HCT116 (cell line): ENCODE measurements at regions not wholly inside any gene's neighbourhood (a gene's known extent, or its start where the extent isn't known, plus 50 kb on each side); places are given as distances from the start of the nearest gene placed in this dataset.

Source experiments
- ATAC-seq: fragments of 200-7000 bp; cut with Tn5 transposase; 2 replicates; pipeline ENCODE4 v1.9.1; 2020; ENCODE audit warnings: mild to moderate bottlenecking, moderate library complexity
- BruUV-seq: library from RNA; stranded (reverse); fragments of 400-500 nt; replicated peaks from 2 replicates; lab custom pipeline; 2021; lab: Mats Ljungman, UMichigan
- CTCF ChIA-PET: fragments of 300-600 bp; sonication (Branson Sonifier 250); formaldehyde crosslinking; loops from one replicate; lab custom pipeline; 2021; ENCODE audit warnings: antibody characterized with exemption; lab: Charles Lee
- POLR2A ChIA-PET: fragments of 300-600, 350-600 bp; sonication (Branson Sonifier 250); formaldehyde crosslinking; loops from one replicate; lab custom pipeline; 2021; ENCODE audit warnings: antibody characterized with exemption; lab: Charles Lee
- RAD21 ChIA-PET, 2 experiments: fragments of 300-600 bp; sonication (Branson Sonifier 250); formaldehyde crosslinking; loops; one replicate each; lab custom pipeline; 2023; ENCODE audit warnings: low total read pairs in 2 of 2; ENCODE audit not compliant: uncharacterized antibody in 2 of 2, unreplicated experiment in 2 of 2, low non-redundant PET in 1 of 2; lab: Charles Lee
- DNase-seq: peaks from one replicate; pipeline ENCODE4 v3.0.0-alpha.2; 2010; ENCODE audit warnings: low read depth, low spot score
- H2AFZ ChIP-seq: fragments of 200-600 bp; shearing (Covaris generic), sonication (generic); 2 replicates; pipeline ENCODE4 v1.6.1; 2017; ENCODE audit warnings: low read depth, mixed run types, mixed read lengths, antibody characterized with exemption, low read length; ENCODE audit not compliant: poor library complexity, severe bottlenecking
- H3K27ac ChIP-seq: 2 replicates; pipeline ENCODE4 v1.5.1; 2012; ENCODE audit warnings: low read depth, low read length
- H3K27me3 ChIP-seq: fragments of 200-600 bp; sonication (generic); 2 replicates; pipeline ENCODE4 v1.6.1; 2016; ENCODE audit warnings: mixed run types, low read length, mixed read lengths; ENCODE audit not compliant: insufficient read depth
- H3K36me3 ChIP-seq, 2 experiments: fragments of 200-500 bp in 1 of 2; fragments of 200-600 bp in 1 of 2; sonication (Bioruptor generic) in 1 of 2; sonication (generic) in 1 of 2; 2 replicates each; pipeline versions ENCODE4 v1.5.1 to v1.6.1; 2014 to 2016; ENCODE audit warnings: low read length in 2 of 2, inconsistent platforms in 1 of 2, mixed read lengths in 1 of 2, mixed run types in 1 of 2; ENCODE audit not compliant: insufficient read depth in 2 of 2, control insufficient read depth in 1 of 2
- H3K4me1 ChIP-seq, 2 experiments: fragments of 200-600 bp in 1 of 2; sonication (generic) in 1 of 2; 2 replicates each; pipeline versions ENCODE4 v1.5.1 to v1.6.1; 2012 to 2017; ENCODE audit warnings: low read length in 2 of 2, inconsistent platforms in 1 of 2, mild to moderate bottlenecking in 1 of 2, mixed read lengths in 1 of 2, mixed run types in 1 of 2, moderate library complexity in 1 of 2; ENCODE audit not compliant: insufficient read depth in 2 of 2, control insufficient read depth in 1 of 2
- H3K4me2 ChIP-seq: fragments of 200-600 bp; sonication (generic); 2 replicates; pipeline ENCODE4 v1.6.1; 2017; ENCODE audit warnings: mixed run types, low read length, mixed read lengths
- H3K4me3 ChIP-seq, 2 experiments: fragments of 200-600 bp in 1 of 2; sonication (generic) in 1 of 2; replicated peaks in 1 of 2; 2 replicates each; pipeline ENCODE4 v1.5.1; 2011 to 2016; ENCODE audit warnings: low read length in 2 of 2, control low read depth in 1 of 2, low read depth in 1 of 2, mild to moderate bottlenecking in 1 of 2, mixed read lengths in 1 of 2, mixed run types in 1 of 2
- H3K79me2 ChIP-seq: fragments of 200-600 bp; sonication (generic); 2 replicates; pipeline ENCODE4 v1.6.1; 2017; ENCODE audit warnings: mild to moderate bottlenecking, mixed run types, low read length, moderate library complexity, mixed read lengths; ENCODE audit not compliant: insufficient read depth
- H3K9ac ChIP-seq: fragments of 200-600 bp; sonication (generic); 2 replicates; pipeline ENCODE4 v1.6.1; 2016; ENCODE audit warnings: low read length, mixed read lengths
- H3K9me2 ChIP-seq: fragments of 200-600 bp; sonication (generic), shearing (Covaris generic); 2 replicates; pipeline ENCODE4 v1.6.1; 2017; ENCODE audit warnings: mixed run types, mild to moderate bottlenecking, moderate library complexity; ENCODE audit not compliant: insufficient read depth
- H3K9me3 ChIP-seq, 2 experiments: fragments of 200-500 bp in 1 of 2; fragments of 200-600 bp in 1 of 2; sonication (Bioruptor generic) in 1 of 2; sonication (generic) in 1 of 2; 2 replicates each; pipeline ENCODE4 v1.6.1; 2014 to 2017; ENCODE audit warnings: low read length in 2 of 2, mixed read lengths in 2 of 2, inconsistent platforms in 1 of 2, low read depth in 1 of 2, mild to moderate bottlenecking in 1 of 2, mixed run types in 1 of 2, moderate library complexity in 1 of 2; ENCODE audit not compliant: control insufficient read depth in 1 of 2, insufficient read depth in 1 of 2
- H4K20me1 ChIP-seq: fragments of 200-600 bp; sonication (generic), shearing (Covaris generic); 2 replicates; pipeline ENCODE4 v1.6.1; 2017; ENCODE audit warnings: mixed run types, mild to moderate bottlenecking, moderate library complexity; ENCODE audit not compliant: insufficient read depth
- CBX3 ChIP-seq: IDR thresholded peaks from 2 replicates; pipeline ENCODE4 v1.6.1; 2012; ENCODE audit warnings: low read depth
- EGR1 ChIP-seq: IDR thresholded peaks from 2 replicates; pipeline ENCODE4 v1.6.1; 2012; ENCODE audit warnings: low read depth
- ELF1 ChIP-seq: IDR thresholded peaks from 2 replicates; pipeline ENCODE4 v1.6.1; 2012; ENCODE audit warnings: low read depth, borderline replicate concordance
- EZH2phosphoT487 ChIP-seq: fragments of 200-600 bp; IDR thresholded peaks from 2 replicates; pipeline ENCODE4 v1.6.1; 2018; ENCODE audit warnings: antibody characterized with exemption, borderline replicate concordance
- FOSL1 ChIP-seq: IDR thresholded peaks from 2 replicates; pipeline ENCODE4 v1.6.1; 2012; ENCODE audit warnings: low read depth
- JUND ChIP-seq: IDR thresholded peaks from 2 replicates; pipeline ENCODE4 v1.6.1; 2012
- MAX ChIP-seq: IDR thresholded peaks from 2 replicates; pipeline ENCODE4 v1.6.1; 2012
- POLR2A ChIP-seq: IDR thresholded peaks from 2 replicates; pipeline ENCODE4 v1.7.0; 2011; ENCODE audit warnings: borderline replicate concordance; ENCODE audit not compliant: insufficient read depth, insufficient read length; ENCODE audit errors: extremely low read depth
- POLR2AphosphoS5 ChIP-seq: IDR thresholded peaks from 2 replicates; pipeline ENCODE4 v1.6.1; 2011; ENCODE audit warnings: mild to moderate bottlenecking, low read depth, low read length, moderate library complexity
- RAD21 ChIP-seq: IDR thresholded peaks from 2 replicates; pipeline ENCODE4 v1.6.1; 2012; ENCODE audit warnings: low read depth, mild to moderate bottlenecking
- SRF ChIP-seq: IDR thresholded peaks from 2 replicates; pipeline ENCODE4 v1.6.1; 2012; ENCODE audit warnings: low read depth
- ZFX ChIP-seq: fragments of 450-650 bp; IDR thresholded peaks from 2 replicates; pipeline ENCODE4 v1.6.1; 2017
- ZNF274 ChIP-seq: fragments of 200-500 bp; sonication (Bioruptor generic); IDR thresholded peaks from 2 replicates; pipeline ENCODE4 v1.6.1; 2014; ENCODE audit warnings: mild to moderate bottlenecking, low read depth, low read length, inconsistent platforms
- intact Hi-C: fragments of 100-400 bp; cut with micrococcal nuclease; formaldehyde crosslinking; loops from 2 replicates; pipeline ENCODE4 v1.10.0; 2022
- TF ChIP-seq, protein P1 (sequence below): IDR thresholded peaks from 2 replicates; pipeline ENCODE4 v1.6.1; 2011; ENCODE audit warnings: mild to moderate bottlenecking, low read length, moderate library complexity; ENCODE audit not compliant: insufficient replicate concordance; ENCODE audit errors: extremely low read depth
- TF ChIP-seq, protein P2 (sequence below): IDR thresholded peaks from 2 replicates; pipeline ENCODE4 v1.6.1; 2012
- TF ChIP-seq, protein P3 (sequence below), 3 experiments: fragments of 200-600 bp in 1 of 3; sonication (generic) in 1 of 3; IDR thresholded peaks in 2 of 3; conservative IDR thresholded peaks in 1 of 3; 2 replicates each; pipeline ENCODE4 v1.5.1; 2012 to 2017; ENCODE audit warnings: low read depth in 2 of 3, low read length in 2 of 3, antibody characterized with exemption in 1 of 3, borderline replicate concordance in 1 of 3, control low read depth in 1 of 3, mild to moderate bottlenecking in 1 of 3, mixed read lengths in 1 of 3, mixed run types in 1 of 3, moderate library complexity in 1 of 3; ENCODE audit not compliant: insufficient read depth in 1 of 3
- TF ChIP-seq, protein P4 (sequence below): IDR thresholded peaks from 2 replicates; pipeline ENCODE4 v1.6.1; 2012; ENCODE audit warnings: low read depth

DNA sequence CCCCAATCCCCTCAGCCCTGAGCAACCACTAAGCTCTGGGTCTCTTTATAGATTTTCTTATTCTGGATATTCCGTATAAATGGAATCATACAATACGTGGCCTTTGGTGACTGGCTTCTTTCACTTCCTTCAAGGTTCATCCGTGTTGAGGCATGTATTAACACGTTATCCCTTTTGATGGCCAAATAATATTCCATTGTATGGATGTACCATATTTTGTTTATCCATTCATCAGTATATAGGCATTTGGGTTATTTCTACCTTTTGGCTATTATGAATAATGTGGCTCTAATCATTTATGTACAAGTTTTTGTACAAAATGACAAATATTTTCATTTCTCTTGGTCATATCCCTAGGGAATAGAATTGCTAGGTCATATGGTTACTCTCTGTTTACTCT is 284.4 kb downstream of the FAM43A start:
- Histone ChIP-seq H3K4me2 (no peak overlapping the region), H3K9ac (no peak overlapping the region), H3K36me3 (no peaks in the 10 kb centered on the region), H3K4me3 (no peak overlapping the region), H3K79me2 (no peaks in the 10 kb centered on the region), H3K27ac (no peak overlapping the region), H3K4me1 (no peaks in the 10 kb centered on the region), H3K27me3 (no peaks in the 10 kb centered on the region; the same call in 1 of the 2 replicates), H2AFZ (no peak overlapping the region), H3K9me2 (no peaks in the 10 kb centered on the region), H4K20me1 (no peaks in the 10 kb centered on the region), H3K9me3 (no peaks in the 10 kb centered on the region)
- ChIA-PET CTCF (no interaction called here), POLR2A (no interaction called here), RAD21 (no interaction called here)
- TF ChIP-seq FOSL1 (no peak), EGR1 (no peak), JUND (no peak), RAD21 (no peak), POLR2AphosphoS5 (no peak), POLR2A (no peak), MAX (no peak), ZFX (no peak), CBX3 (no peak), ZNF274 (no peak), EZH2phosphoT487 (no peak), ELF1 (no peak), SRF (no peak)
- TF ChIP-seq, protein P1, sequence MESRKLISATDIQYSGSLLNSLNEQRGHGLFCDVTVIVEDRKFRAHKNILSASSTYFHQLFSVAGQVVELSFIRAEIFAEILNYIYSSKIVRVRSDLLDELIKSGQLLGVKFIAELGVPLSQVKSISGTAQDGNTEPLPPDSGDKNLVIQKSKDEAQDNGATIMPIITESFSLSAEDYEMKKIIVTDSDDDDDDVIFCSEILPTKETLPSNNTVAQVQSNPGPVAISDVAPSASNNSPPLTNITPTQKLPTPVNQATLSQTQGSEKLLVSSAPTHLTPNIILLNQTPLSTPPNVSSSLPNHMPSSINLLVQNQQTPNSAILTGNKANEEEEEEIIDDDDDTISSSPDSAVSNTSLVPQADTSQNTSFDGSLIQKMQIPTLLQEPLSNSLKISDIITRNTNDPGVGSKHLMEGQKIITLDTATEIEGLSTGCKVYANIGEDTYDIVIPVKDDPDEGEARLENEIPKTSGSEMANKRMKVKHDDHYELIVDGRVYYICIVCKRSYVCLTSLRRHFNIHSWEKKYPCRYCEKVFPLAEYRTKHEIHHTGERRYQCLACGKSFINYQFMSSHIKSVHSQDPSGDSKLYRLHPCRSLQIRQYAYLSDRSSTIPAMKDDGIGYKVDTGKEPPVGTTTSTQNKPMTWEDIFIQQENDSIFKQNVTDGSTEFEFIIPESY, result no peak
- TF ChIP-seq, protein P2, sequence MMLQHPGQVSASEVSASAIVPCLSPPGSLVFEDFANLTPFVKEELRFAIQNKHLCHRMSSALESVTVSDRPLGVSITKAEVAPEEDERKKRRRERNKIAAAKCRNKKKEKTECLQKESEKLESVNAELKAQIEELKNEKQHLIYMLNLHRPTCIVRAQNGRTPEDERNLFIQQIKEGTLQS, result no peak
- TF ChIP-seq, protein P3, sequence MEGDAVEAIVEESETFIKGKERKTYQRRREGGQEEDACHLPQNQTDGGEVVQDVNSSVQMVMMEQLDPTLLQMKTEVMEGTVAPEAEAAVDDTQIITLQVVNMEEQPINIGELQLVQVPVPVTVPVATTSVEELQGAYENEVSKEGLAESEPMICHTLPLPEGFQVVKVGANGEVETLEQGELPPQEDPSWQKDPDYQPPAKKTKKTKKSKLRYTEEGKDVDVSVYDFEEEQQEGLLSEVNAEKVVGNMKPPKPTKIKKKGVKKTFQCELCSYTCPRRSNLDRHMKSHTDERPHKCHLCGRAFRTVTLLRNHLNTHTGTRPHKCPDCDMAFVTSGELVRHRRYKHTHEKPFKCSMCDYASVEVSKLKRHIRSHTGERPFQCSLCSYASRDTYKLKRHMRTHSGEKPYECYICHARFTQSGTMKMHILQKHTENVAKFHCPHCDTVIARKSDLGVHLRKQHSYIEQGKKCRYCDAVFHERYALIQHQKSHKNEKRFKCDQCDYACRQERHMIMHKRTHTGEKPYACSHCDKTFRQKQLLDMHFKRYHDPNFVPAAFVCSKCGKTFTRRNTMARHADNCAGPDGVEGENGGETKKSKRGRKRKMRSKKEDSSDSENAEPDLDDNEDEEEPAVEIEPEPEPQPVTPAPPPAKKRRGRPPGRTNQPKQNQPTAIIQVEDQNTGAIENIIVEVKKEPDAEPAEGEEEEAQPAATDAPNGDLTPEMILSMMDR (IDR thresholded peaks at IDR 0.05 in 2 of 3, conservative IDR thresholded peaks at IDR 0.05 in 1 of 3; ENCODE audit: borderline replicate concordance in 1 of 3, insufficient read depth in 1 of 3, low read depth in 2 of 3, low read length in 2 of 3), result no peak
- TF ChIP-seq, protein P4, sequence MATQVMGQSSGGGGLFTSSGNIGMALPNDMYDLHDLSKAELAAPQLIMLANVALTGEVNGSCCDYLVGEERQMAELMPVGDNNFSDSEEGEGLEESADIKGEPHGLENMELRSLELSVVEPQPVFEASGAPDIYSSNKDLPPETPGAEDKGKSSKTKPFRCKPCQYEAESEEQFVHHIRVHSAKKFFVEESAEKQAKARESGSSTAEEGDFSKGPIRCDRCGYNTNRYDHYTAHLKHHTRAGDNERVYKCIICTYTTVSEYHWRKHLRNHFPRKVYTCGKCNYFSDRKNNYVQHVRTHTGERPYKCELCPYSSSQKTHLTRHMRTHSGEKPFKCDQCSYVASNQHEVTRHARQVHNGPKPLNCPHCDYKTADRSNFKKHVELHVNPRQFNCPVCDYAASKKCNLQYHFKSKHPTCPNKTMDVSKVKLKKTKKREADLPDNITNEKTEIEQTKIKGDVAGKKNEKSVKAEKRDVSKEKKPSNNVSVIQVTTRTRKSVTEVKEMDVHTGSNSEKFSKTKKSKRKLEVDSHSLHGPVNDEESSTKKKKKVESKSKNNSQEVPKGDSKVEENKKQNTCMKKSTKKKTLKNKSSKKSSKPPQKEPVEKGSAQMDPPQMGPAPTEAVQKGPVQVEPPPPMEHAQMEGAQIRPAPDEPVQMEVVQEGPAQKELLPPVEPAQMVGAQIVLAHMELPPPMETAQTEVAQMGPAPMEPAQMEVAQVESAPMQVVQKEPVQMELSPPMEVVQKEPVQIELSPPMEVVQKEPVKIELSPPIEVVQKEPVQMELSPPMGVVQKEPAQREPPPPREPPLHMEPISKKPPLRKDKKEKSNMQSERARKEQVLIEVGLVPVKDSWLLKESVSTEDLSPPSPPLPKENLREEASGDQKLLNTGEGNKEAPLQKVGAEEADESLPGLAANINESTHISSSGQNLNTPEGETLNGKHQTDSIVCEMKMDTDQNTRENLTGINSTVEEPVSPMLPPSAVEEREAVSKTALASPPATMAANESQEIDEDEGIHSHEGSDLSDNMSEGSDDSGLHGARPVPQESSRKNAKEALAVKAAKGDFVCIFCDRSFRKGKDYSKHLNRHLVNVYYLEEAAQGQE, result no peak
- BruUV-seq, result no TSS peak
- ATAC-seq, result no peak
- no peak for DNase-seq
- intact Hi-C loops, result no loop called here
